Psoas muscle (tissue), 7 donors: ENCODE measurements at regions not wholly inside any gene's neighbourhood (a gene's known extent, or its start where the extent isn't known, plus 50 kb on each side); places are given as distances from the start of the nearest gene placed in this dataset.

Experiments
- ATAC-seq, 4 donors: fragments of 200-7000 bp; cut with Tn5 transposase; one replicate each; pipeline ENCODE4 v1.9.1; 2020; ENCODE audit warnings: moderate library complexity in 3 of 4, mild to moderate bottlenecking in 2 of 4
- DNase-seq, 2 donors: peaks; one replicate each; pipeline ENCODE4 v3.0.0-alpha.2; 2020
- H3K27ac ChIP-seq: fragments of 200-600 bp; one replicate; pipeline ENCODE4 v1.8.0; 2022
- H3K27me3 ChIP-seq, 3 donors: fragments of 200-600 bp in 1 of 3; one replicate each; pipeline versions ENCODE4 v1.6.1 to v1.8.0; 2013 to 2022; ENCODE audit warnings: low read length in 2 of 3, mild to moderate bottlenecking in 2 of 3, moderate library complexity in 1 of 3; ENCODE audit not compliant: insufficient read depth in 3 of 3
- H3K36me3 ChIP-seq, 2 donors: fragments of 200-600 bp in 1 of 2; one replicate each; pipeline versions ENCODE4 v1.6.1 to v1.8.0; 2013 to 2022; ENCODE audit warnings: low read depth in 1 of 2, mild to moderate bottlenecking in 1 of 2, moderate library complexity in 1 of 2; ENCODE audit not compliant: insufficient read depth in 1 of 2
- H3K4me1 ChIP-seq: fragments of 200-600 bp; one replicate; pipeline ENCODE4 v1.8.0; 2022
- H3K4me3 ChIP-seq: fragments of 200-600 bp; one replicate; pipeline ENCODE4 v1.8.0; 2022; ENCODE audit warnings: mild to moderate bottlenecking
- H3K9me3 ChIP-seq: fragments of 200-600 bp; one replicate; pipeline ENCODE4 v1.8.0; 2022
- CTCF ChIP-seq: fragments of 200-600 bp; IDR thresholded peaks from one replicate; pipeline ENCODE4 v1.8.0; 2022; ENCODE audit warnings: antibody characterized with exemption
- WGBS, 3 donors: extraction: QIAGEN DNeasy Blood & Tissue Kit; methylation state at CpG; one replicate each; pipeline versions ENCODE4 v1.1.6 to v1.1.7; 2013; 5-methylcytosine and 5-hydroxymethylcytosine counted together
- intact Hi-C, 2 donors: fragments of 100-400 bp; cut with DNase I; formaldehyde crosslinking; loops; one replicate each; pipeline versions ENCODE4 v1.11.0 to v1.14.2; 2022
- donor health status: healthy with polysubstance abuse.
- donor health status: DM: no; HTN: no; CAD: no; lungs with moderate emphysema.
- donor health status: Bipolar disorder and iron deficiency.
- donor health status: healthy.
- donor health status: DM: yes; HTN: yes; CAD: no.
- donor health status: DM: no; HTN: no; CAD: no.
- donor health status: DM: yes; HTN: yes; CAD: no.

GRCh38 chr2:176682278-176682677 is 413.0 kb downstream of the MTX2 start:
- Histone ChIP-seq H3K4me3 (no peak overlapping the region), H3K36me3 (no peaks in the 10 kb centered on the region), H3K9me3 (no peaks in the 10 kb centered on the region), H3K27ac (no peak overlapping the region), H3K4me1 (no peaks in the 10 kb centered on the region), H3K27me3 (peaks cover 0 to 4% (median 3%) of the 10 kb centered on the region in 3 donors)
- ATAC-seq (peak in 1 of 4 donors; percentile 36), DNase-seq (no peak)
- intact Hi-C loops, result loop anchor here in 1 of 2 donors (10.0 kb wide), 1 partner anchor 133 kb away; no protein-coding TSS in a partner anchor
- WGBS, 3 donors, result 32 to 47% (median 41%) methylated on average over 3 of the region's 3 CpGs
- no peak for TF ChIP-seq CTCF

GRCh38 chr2:176683618-176684111 is 414.4 kb downstream of the MTX2 start:
- Histone ChIP-seq H3K27me3 (peaks cover 0 to 4% (median 2%) of the 10 kb centered on the region in 3 donors), H3K9me3 (no peaks in the 10 kb centered on the region), H3K27ac (no peak overlapping the region), H3K4me3 (no peak overlapping the region), H3K36me3 (no peaks in the 10 kb centered on the region), H3K4me1 (no peaks in the 10 kb centered on the region)
- no peak for TF ChIP-seq CTCF
- intact Hi-C loops, result loop anchor here in 1 of 2 donors (10.0 kb wide), 1 partner anchor 131 kb away; no protein-coding TSS in a partner anchor
- no peak for ATAC-seq
- 51 to 69% (median 60%) methylated on average over 1 of the region's 1 CpG for WGBS, 3 donors
- DNase-seq, result no peak

GRCh38 chr2:176685908-176686307 is 416.7 kb downstream of the MTX2 start:
- H3K27ac ChIP-seq, result no peak overlapping the region
- H3K4me1 ChIP-seq, result no peaks in the 10 kb centered on the region
- intact Hi-C loops, result loop anchor here in 1 of 2 donors (10.0 kb wide), 1 partner anchor 129 kb away; no protein-coding TSS in a partner anchor
- TF ChIP-seq CTCF, result no peak
- H3K27me3 ChIP-seq, result peaks cover 0 to 4% (median 0%) of the 10 kb centered on the region in 3 donors
- H3K36me3 ChIP-seq, result no peaks in the 10 kb centered on the region
- DNase-seq (no peak), ATAC-seq (no peak)
- no peak overlapping the region for H3K4me3 ChIP-seq
- 74 to 90% (median 78%) methylated on average over 3 of the region's 3 CpGs for WGBS, 3 donors
- no peaks in the 10 kb centered on the region for H3K9me3 ChIP-seq

- no peak overlapping the region for H3K27ac ChIP-seq
- peaks cover 0 to 4% (median 0%) of the 10 kb centered on the region in 3 donors for H3K27me3 ChIP-seq
- no peaks in the 10 kb centered on the region for H3K9me3 ChIP-seq
- H3K4me3 ChIP-seq, result no peak overlapping the region
- H3K4me1 ChIP-seq, result no peaks in the 10 kb centered on the region
- ATAC-seq (no peak), DNase-seq (no peak)
- no peaks in the 10 kb centered on the region for H3K36me3 ChIP-seq
- no peak for TF ChIP-seq CTCF
- intact Hi-C loops, result loop anchor here in 1 of 2 donors (10.0 kb wide), 1 partner anchor 128 kb away; no protein-coding TSS in a partner anchor
- WGBS, 3 donors, result 87 to 90% (median 89%) methylated on average over 3 of the region's 3 CpGs
These were observed 417.1 kb downstream of the MTX2 start for GRCh38 chr2:176686328-176686727.

- WGBS, 3 donors, result 64 to 79% (median 69%) methylated on average over 4 of the region's 4 CpGs
- peaks cover 0 to 4% (median 0%) of the 10 kb centered on the region in 3 donors for H3K27me3 ChIP-seq
- no peaks in the 10 kb centered on the region for H3K36me3 ChIP-seq
- H3K4me3 ChIP-seq, result no peak overlapping the region
- intact Hi-C loops, result loop anchor here in 1 of 2 donors (10.0 kb wide), 1 partner anchor 127 kb away; no protein-coding TSS in a partner anchor
- no peaks in the 10 kb centered on the region for H3K4me1 ChIP-seq
- no peak for ATAC-seq
- H3K9me3 ChIP-seq, result no peaks in the 10 kb centered on the region
- no peak for DNase-seq
- no peak for TF ChIP-seq CTCF
- H3K27ac ChIP-seq, result no peak overlapping the region
These were observed 418.1 kb downstream of the MTX2 start for GRCh38 chr2:176687342-176687741.
